ENCODE measurements at regions not wholly inside any gene's neighbourhood (a gene's known extent, or its start where the extent isn't known, plus 50 kb on each side); places are given as distances from the start of the nearest gene placed in this dataset.

DNA sequence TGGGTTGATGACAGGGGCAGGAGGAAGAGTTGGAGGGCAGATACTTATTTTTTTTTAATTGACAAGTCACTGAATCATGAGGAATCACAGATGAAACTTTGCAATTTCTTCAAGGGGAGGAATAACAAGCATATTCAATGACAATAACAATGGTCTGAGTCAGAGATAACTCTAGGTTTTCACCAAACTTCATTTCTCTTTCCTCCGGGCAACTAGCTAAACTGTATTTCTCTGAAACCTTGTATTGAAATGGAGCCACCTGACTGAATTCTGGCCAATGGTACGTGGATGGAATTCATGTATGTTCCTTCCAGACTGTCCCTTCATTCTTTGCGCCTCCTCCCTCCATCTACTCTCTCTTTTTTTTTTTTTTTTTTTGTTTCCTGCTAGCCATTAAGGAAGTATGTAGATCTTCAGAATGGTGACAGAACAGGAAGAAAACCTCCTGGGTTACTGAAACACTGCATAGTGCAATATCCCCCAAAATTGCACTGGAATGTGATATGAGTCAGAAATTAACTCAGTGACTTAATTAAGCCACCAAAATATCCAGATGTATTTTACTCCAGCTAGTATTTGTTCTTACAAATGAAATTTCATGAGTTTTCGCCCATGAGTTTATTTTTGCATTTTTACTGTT, 495.4 kb downstream of the OTOL1 start:
- no peak for DNase-seq (ENCODE audit: low read depth in 2 of 2)

DNA sequence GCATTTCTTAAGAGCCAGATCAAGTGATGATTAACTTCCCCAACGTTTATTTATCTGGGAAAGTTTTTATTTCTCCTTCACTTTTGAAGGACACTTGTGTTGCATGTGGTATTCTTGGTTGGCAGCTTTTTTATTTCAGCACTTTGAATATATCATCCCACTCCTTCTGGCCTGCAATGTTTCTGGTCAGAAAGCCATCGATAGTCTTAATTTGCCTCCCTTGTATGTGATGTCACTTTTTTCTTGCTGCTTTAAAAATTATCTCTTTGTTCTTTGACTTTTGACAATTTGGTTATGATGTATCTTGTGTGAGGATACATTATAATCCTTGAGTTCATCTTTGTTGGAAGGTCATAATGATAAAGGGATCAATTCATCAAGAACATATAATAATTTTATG, 503.2 kb downstream of the OTOL1 start:
- DNase-seq (ENCODE audit: low read depth in 2 of 2): no peak

DNA sequence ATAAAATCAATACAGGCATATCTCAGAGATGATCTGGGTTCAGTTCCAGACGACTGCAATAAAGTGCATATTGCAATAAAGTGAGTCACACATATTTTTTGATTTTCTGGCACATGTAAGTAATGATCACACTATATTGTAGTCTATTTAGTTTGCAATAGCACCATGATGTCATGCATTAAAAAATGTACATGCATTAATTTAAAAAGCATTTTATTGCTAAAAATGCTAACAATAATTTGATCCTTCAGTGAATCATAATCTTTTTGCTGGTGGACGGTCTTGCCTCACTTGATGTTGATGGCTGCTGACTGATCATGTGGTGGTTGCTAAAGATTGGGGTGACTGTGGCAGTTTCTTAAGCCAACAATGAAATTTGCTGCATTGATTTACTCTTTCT, 511.1 kb downstream of the OTOL1 start:
- DNase-seq (ENCODE audit: low read depth in 2 of 2): no peak

DNA sequence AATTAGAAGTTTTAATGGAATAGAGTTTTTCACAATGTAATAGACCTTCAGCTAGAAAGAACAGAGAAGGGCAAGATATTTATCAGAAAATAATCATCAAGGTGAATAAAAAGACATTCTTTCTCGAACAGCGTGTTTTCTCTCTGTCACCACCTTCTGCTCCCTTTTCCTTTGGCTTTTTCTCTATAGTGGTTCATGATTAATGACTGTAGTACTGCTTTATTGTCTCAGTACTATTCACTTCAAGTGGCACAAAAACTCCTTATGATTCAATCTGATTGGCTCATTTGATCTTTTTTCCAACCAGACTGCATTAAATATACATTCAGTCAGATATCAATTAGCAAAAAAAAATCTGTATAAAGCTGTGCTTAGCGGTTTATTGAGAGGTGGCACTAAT, 516.0 kb downstream of the OTOL1 start:
- DNase-seq (ENCODE audit: low read depth in 2 of 2): no peak

DNA sequence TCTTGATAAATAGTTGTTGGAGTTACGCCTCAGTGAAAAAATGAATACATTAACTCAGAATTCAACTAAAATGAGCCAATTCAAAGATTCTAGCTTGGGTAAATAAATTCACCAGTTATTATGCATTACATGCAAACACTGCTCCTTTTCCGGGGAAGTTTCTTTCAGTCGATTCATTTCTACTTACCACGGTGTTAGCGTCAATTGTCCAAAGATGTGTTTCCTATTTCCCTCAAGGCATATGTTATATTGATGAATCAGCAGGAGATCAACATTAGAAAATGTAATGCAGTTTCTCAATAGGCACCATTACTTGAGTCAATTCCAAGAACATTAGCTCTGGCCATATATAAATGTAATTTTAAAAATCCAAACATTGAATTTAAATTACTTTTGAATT, 517.7 kb downstream of the OTOL1 start:
- no peak for DNase-seq (ENCODE audit: low read depth in 2 of 2)

DNA sequence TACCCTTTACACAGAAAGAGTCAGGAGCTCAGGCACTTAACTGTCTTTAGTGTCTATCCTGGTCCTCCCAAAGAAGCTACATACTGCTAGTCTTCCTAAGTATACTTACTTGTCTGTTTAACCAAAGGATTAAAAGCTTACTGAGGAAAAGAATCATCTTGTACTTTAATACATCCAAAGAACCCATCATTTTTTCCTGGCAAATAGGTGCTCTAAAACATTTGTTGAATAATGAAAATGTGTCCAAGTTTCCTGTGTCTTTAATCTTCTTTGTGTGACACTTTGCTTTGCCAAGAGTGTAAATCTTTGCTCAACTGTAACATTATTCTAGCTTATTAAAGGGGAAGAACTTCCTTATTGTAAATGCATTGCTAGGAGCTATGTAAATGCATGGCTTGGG, 519.2 kb downstream of the OTOL1 start:
- DNase-seq (ENCODE audit: low read depth in 2 of 2): no peak

DNA sequence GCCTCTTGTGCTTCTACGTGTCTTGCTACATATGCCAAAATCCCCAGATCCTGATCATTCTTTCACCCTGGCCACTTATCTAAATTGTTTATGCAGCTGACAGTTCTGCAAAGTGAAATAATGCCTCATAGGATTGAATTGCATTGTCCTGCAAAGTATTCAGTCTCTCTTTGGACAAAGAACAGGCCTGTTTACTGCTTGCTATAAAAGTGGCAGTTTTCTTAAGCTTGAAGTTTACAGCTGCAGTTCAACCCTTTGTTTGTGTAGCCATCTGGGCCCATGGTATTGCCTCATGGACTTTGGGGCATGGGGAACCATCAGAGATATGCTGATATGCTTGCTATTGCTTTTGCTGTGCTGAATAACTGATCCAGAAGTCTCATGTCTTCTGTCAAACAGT, 523.2 kb downstream of the OTOL1 start:
- DNase-seq (ENCODE audit: low read depth in 2 of 2): no peak

DNA sequence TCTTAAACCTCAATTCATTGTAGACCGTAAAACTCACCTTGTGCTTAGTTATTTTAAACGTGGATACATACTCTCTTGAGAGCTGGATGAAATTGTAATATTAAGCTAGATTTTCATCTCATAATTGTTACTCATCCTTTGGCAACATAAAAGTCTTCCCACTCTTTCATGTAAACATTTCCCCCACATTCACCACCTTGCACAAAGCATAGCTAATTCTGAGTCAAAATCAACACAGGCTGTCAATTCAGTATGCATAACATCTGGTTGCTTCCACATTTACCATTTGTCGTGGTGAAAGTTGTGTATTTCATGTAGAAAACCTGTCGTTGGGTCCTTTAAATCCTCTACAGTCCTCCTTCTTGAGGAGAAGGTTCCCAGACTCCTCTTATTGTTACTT, 524.6 kb downstream of the OTOL1 start:
- DNase-seq (ENCODE audit: low read depth in 2 of 2): no peak

DNA sequence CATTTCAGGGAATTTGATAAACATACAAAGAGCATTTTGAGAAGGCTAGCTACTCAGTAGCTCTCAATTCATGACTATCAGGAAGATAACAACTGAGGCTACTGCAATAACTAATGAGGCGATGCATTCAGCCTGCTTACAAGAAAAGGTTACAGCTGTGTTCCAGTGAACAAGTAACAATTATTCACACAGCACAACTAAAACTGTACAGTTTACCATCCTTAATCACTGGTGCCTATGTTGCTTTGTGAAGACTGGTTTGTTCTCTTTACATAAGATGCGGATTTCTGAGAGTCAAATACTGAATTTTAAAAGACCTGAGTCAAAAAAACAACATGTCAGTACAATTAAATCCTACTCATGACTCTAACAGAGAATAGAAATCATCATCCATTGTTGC, 526.3 kb downstream of the OTOL1 start:
- DNase-seq (ENCODE audit: low read depth in 2 of 2): no peak

DNA sequence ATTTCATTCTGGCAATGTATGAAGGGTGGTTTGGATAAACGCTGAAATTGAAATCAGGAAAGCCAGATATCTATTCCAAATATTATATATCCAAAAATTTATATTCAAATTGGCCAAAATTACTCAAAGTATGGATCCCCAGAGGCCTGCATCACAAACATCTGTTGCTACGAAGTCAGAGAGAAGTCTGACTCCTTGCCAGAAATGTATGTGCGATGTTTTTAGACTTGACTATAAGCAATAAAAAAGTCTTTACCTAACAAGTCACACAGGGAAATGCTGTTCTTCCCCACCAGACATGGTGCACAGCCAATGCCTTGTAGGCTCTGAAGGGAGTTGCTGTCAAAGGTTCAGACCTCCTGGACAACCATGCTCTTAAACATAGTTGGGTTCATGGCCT, 533.1 kb downstream of the OTOL1 start:
- DNase-seq (ENCODE audit: low read depth in 2 of 2): no peak

DNA sequence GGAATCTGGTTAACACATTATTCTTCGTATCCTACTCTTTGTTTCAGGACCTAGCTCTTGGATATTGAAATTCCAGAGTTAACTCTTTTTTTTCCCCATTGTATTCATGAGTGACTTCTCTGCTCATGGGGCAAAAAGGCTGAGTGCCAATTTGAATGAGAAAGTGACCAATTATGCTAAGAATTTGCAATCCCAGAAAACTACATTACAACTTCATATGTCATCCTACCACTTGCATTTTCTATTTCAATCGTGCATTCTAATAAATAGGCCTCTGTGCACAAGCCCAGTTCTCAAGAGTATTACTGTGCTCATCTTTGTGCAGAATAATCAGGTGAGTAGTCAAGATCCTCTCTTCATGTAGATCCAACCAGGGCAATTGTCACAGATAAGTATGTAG, 537.8 kb downstream of the OTOL1 start:
- DNase-seq (ENCODE audit: low read depth in 2 of 2): no peak

DNA sequence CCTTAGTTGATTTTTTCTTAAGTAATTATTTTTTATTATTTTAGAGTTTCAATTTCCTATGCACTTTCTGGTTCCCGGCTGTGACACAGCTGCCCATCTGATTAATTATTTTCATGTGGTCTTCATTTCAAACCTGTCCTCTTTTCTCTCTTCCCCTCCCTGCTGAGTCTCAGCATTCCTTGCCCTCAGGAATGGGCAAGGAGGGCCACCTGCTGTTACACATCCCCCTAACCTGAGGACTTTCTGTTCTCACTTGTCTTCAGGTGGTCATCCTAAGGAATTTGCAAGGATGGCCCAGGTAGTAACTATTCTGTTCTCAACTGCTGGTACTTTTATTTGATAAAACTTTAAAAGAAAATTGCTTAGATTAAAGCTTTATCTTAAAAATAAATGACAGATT, 545.0 kb downstream of the OTOL1 start:
- no peak for DNase-seq (ENCODE audit: low read depth in 2 of 2)

DNA sequence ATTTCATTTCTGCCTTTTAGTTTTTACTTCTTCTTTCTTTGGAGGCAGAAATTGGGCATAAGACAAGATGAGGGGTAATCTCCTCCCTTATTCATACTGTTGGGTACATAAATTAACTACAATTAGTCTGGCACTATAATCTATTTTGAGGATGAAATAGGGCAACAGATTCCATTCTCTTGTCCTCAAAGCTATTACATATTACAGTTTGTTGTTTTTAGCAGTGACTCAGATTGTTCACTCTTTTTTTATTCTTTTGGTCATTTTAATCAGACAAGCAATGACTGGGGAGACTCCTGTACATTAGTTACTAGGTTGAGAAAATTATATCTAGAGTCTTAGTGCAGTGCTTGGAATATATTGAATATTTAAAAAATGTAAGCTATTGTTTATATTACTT, 556.0 kb downstream of the OTOL1 start:
- no peak for DNase-seq (ENCODE audit: low read depth in 2 of 2)

DNA sequence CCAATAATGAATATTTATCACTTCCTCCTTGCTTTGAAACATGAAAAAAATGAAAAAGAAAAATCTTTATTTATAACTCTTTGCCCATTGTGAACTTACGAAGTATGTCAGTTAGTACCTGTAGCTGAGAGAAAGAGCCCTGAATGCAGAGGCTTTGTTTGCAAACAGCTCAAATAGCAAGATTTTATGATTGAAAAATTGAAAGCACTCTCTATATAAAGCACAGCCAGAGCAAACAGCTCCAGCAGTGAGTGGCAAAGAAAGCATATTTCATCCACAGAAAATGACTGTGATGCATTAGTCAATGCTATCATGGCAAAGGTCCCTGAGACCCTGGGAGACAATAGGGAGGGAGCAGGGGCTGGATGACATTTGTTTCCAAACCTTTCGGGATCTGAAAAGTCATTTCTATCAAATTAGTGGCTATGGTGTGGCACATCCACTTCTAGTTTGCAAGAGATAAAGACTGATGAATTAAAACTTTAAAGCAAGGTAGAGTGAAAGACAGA, 576.1 kb downstream of the OTOL1 start:
- no peak for DNase-seq (ENCODE audit: low read depth in 2 of 2)

DNA sequence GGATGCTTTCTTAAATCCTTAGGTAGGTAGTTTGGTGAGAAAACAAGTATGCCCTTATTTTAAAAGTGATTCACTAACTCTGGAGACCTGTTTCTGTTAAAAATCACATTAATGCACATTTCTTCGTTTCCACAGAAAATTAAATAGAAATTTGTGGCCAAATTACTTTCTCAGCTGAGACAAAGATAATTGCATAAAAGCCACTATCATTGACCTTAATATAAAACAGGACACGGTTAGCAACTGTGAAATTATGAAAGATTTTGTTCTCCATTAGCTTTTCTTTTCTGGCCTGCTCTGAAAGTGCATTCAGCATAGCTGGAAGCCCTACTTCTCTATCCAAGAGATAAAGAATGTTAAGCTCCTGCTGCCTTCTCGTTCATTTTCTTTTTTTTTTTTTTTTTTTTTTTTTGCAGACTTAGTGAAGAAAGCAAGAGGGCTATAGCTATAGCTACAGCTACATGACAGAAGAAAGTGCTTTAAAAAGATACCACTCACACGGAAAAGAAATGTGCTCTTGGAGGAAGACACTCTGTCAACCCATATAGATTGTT, 576.9 kb downstream of the OTOL1 start:
- no peak for DNase-seq (ENCODE audit: low read depth in 2 of 2)

DNA sequence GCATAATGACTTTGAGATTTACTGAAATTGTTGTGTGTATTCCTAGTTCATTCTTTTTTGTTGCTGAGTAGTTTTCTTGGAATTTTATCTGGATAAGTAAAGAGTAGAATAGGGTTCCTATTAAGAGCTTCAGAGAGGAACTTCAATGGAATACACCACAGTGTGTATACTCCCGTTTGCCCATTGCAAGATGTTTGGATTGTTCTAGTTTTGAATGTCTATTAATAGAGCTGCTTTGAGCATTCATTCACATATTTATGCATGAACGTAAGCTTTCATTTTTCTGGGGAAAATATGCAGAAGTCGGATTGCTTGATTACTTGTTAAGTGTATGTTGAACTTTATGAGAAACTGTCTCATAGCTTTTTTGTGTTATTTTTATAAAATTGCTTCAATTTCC, 580.5 kb downstream of the OTOL1 start:
- DNase-seq (ENCODE audit: low read depth in 2 of 2): no peak

DNA sequence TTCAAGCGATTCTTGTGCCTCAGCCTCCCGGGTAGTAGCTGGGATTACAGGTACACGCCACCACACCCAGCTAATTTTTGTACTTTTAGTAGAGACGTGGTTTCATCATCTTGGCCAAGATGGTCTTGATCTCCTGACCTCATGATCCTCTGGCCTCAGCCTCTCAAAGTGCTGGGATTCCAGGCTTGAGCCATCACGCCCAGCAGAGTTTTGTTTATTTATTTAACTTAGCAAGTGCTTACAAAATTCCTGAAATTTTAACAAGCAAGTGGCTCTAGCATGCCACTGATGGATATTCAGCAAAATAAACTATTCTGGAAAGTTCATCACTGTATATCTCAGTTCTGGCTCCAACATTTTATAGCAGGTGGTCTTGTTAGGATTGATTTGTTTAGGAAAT, 585.9 kb downstream of the OTOL1 start:
- DNase-seq (ENCODE audit: low read depth in 2 of 2): no peak

DNA sequence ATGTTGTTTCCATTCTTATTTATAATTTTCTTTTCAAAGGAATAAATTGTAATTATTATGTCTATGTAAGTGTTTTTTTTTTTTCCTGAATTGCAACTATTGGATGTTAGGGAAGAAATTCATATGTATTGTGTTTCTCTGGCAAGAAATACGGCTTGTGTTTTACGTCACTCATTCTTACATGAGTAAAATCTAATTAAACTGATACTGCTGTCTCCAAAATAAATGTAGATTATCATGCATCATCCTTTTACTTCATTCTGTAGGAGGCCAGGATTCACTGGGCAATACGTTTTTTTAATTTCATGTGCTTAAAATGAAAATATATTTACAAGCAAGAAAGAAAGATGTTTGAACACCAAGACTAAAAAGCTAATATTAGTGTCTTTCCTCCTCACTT, 590.8 kb downstream of the OTOL1 start:
- DNase-seq (ENCODE audit: low read depth in 2 of 2): no peak

DNA sequence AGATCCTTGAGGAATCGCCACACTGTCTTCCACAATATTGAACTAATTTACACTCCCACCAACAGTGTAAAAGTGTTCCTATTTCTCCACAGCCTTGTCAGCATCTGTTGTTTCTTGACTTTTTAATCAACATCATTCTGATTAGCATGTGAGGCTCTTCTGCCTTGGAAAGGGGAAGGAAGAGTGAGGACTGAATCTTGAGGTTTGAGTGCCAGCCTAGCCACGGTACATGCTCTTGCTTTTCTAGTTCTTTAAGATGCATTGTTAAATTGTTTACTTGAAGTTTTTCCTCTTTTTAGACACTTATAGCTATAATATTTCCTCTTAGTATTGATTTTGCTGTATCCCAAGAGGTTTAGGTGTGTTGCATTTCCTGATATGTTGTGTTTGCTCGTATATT, 596.1 kb downstream of the OTOL1 start:
- no peak for DNase-seq (ENCODE audit: low read depth in 2 of 2)

DNA sequence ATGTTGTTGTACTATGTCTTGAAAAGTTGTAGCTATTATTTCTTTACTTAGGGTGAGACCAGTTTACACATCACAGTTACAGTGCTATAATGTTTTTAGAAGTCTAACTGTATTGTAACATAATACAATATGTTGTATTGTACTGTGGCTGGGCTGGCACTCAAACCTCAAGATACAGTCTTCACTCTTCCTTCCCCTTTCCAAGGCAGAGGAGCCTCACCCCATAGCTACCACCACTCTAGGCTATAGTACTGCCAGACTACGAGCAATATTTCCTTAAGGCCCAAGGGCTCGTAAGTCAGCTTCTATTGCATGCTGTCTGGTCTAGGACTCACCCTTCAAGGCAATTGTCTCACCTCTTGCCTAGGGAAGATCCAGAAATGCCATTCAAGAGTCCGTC, 597.7 kb downstream of the OTOL1 start:
- no peak for DNase-seq (ENCODE audit: low read depth in 2 of 2)

DNA sequence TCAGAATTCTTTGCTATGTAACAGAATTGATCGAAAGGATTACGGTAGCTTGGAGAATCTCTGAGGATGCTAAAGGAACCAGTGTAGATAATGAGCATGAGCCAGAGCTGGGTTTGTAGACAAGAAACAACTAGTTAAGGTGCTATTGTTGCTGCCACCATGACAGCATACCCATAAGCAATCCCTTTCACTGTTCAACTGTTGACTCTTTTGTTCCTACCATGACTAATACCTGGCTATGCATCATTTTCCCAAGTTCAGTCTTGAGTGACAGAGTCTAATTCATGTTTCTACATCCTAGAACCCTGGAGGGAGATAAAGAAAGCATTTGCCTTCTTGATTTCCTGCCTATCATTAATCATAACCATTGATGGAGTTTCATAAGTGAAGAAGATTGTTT, 600.3 kb downstream of the OTOL1 start:
- no peak for DNase-seq (ENCODE audit: low read depth in 2 of 2)

DNA sequence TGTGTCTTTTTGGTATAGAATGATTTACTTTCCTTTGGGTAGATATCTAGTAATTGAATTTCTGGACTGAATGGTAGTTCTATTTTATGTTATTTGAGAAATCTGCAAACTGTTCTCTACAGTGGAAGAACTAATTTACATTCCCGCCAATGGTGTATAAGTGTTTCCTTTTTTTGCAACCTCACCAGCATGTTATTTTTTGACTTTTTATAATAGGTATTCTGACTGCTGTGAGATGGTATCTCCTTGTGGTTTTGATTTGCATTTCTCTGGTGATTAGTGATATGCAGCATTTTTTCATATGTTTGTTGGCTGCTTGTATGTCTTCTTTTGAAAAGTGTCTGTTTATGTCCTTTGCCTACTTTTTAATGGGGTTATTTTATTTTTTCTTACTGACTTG, 607.2 kb downstream of the OTOL1 start:
- DNase-seq (ENCODE audit: low read depth in 2 of 2): no peak

DNA sequence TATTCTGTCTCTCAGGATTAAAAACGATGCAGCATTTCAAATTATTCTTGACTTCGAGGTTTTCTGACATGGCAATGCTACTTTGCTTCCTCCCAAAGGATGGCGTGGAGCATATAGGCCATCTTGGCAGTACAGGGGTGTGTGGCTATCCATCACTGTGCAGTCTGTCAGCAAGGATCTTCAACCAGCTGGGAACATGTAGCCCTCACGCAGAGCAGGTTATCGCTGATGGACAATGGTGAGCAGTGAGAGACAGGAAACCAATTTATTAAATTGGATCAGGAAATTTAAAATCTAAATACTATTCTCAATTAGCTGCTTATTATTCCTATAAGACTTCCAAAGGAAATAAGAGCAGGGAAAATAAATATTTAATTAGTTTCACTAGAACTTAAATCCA, 615.3 kb downstream of the OTOL1 start:
- DNase-seq (ENCODE audit: low read depth in 2 of 2): no peak

DNA sequence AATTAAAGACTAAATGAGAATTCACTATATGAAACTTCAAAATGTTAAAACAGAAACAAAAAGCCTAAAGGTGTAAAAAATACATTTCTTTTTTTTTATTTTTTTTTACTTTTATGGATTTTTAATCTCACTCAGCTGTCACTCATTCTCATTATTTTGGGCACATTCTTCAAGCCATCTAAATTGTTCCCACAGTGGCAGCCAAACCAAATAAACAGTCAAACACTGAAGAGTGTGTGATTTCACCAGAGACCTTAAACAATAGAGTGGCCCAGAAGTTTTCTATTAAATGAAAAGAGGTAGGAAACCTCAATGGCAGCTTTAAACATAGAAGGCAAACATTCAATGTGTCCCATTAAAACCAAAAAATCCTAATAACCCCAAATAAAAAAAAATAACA, 616.1 kb downstream of the OTOL1 start:
- no peak for DNase-seq (ENCODE audit: low read depth in 2 of 2)
